ENCODE measurements at regions not wholly inside any gene's neighbourhood (a gene's known extent, or its start where the extent isn't known, plus 50 kb on each side); places are given as distances from the start of the nearest gene placed in this dataset.

- no peaks in the 10 kb centered on the region for H3K36me3 ChIP-seq (replicated peaks in 1 of 2)
- H3K27me3 ChIP-seq = no peaks in the 10 kb centered on the region
- H3K27ac ChIP-seq = no peak overlapping the region
- 84 to 93% (median 87%) methylated on average over 1 of the region's 1 CpG for WGBS, 4 donors
- H3K4me3 ChIP-seq = no peak overlapping the region
- H3K4me1 ChIP-seq (replicated peaks in 1 of 2) = no peaks in the 10 kb centered on the region
- intact Hi-C loops (cut with DNase I) = no loop called here
- no peaks in the 10 kb centered on the region for H3K9me3 ChIP-seq (replicated peaks in 1 of 3)
- TF ChIP-seq CTCF (IDR thresholded peaks at IDR 0.05) (no peak), POLR2A (IDR thresholded peaks at IDR 0.05) (no peak)
- DNase-seq = no peak
Measured at GRCh38 chr9:12469084-12469483, 224.1 kb upstream of the TYRP1 start.

GRCh38 chr9:12494411-12494810, 198.8 kb upstream of the TYRP1 start:
- Histone ChIP-seq H3K27ac (no peak overlapping the region), H3K36me3 (replicated peaks in 1 of 2) (no peaks in the 10 kb centered on the region), H3K9me3 (replicated peaks in 1 of 3) (no peaks in the 10 kb centered on the region), H3K27me3 (no peaks in the 10 kb centered on the region), H3K4me1 (replicated peaks in 1 of 2) (no peaks in the 10 kb centered on the region), H3K4me3 (no peak overlapping the region)
- no peak for TF ChIP-seq POLR2A (IDR thresholded peaks at IDR 0.05)
- no peak for TF ChIP-seq CTCF (IDR thresholded peaks at IDR 0.05)
- no peak for DNase-seq
- intact Hi-C loops (cut with DNase I) = no loop called here
- WGBS, 4 donors = 40 to 67% (median 58%) methylated on average over 1 of the region's 1 CpG

GRCh38 chr9:12497790-12498189, 195.4 kb upstream of the TYRP1 start:
- intact Hi-C loops (cut with DNase I) = no loop called here
- H3K4me3 ChIP-seq = no peak overlapping the region
- H3K4me1 ChIP-seq (replicated peaks in 1 of 2) = no peaks in the 10 kb centered on the region
- no peak for TF ChIP-seq CTCF (IDR thresholded peaks at IDR 0.05)
- TF ChIP-seq POLR2A (IDR thresholded peaks at IDR 0.05) = no peak
- DNase-seq = no peak
- no peaks in the 10 kb centered on the region for H3K9me3 ChIP-seq (replicated peaks in 1 of 3)
- H3K36me3 ChIP-seq (replicated peaks in 1 of 2) = no peaks in the 10 kb centered on the region
- no peaks in the 10 kb centered on the region for H3K27me3 ChIP-seq
- no peak overlapping the region for H3K27ac ChIP-seq

- no peak for DNase-seq
- WGBS, 4 donors = 85 to 91% (median 88%) methylated on average over 4 of the region's 4 CpGs
- H3K4me1 ChIP-seq (replicated peaks in 1 of 2) = no peaks in the 10 kb centered on the region
- H3K27me3 ChIP-seq = no peaks in the 10 kb centered on the region
- intact Hi-C loops (cut with DNase I) = no loop called here
- no peak overlapping the region for H3K4me3 ChIP-seq
- H3K27ac ChIP-seq = no peak overlapping the region
- H3K9me3 ChIP-seq (replicated peaks in 1 of 3) = no peaks in the 10 kb centered on the region
- no peaks in the 10 kb centered on the region for H3K36me3 ChIP-seq (replicated peaks in 1 of 2)
- TF ChIP-seq CTCF (IDR thresholded peaks at IDR 0.05) (no peak), POLR2A (IDR thresholded peaks at IDR 0.05) (no peak)
Measured at GRCh38 chr9:12502520-12502919, 190.7 kb upstream of the TYRP1 start.
